ENCODE measurements at regions not wholly inside any gene's neighbourhood (a gene's known extent, or its start where the extent isn't known, plus 50 kb on each side); places are given as distances from the start of the nearest gene placed in this dataset.

GRCh38 chr5:9894571-9895301 lies 264.6 kb upstream of the TAS2R1 start:
- H3K4me3 ChIP-seq (ENCODE audit: low read depth, low read length), result no peak overlapping the region
- TF ChIP-seq CTCF (conservative IDR thresholded peaks at IDR 0.05; ENCODE audit: low read depth, low read length), result no peak
- no peak for DNase-seq (ENCODE audit: low read depth)

GRCh38 chr5:9892696-9893095 lies 262.5 kb upstream of the TAS2R1 start:
- H3K4me3 ChIP-seq (ENCODE audit: low read depth, low read length), result no peak overlapping the region
- TF ChIP-seq CTCF (conservative IDR thresholded peaks at IDR 0.05; ENCODE audit: low read depth, low read length), result no peak
- no peak for DNase-seq (ENCODE audit: low read depth)

GRCh38 chr5:9889511-9889910 lies 259.4 kb upstream of the TAS2R1 start:
- no peak overlapping the region for H3K4me3 ChIP-seq (ENCODE audit: low read depth, low read length)
- DNase-seq (ENCODE audit: low read depth), result no peak

GRCh38 chr5:9888501-9888901 lies 258.4 kb upstream of the TAS2R1 start:
- H3K4me3 ChIP-seq (ENCODE audit: low read depth, low read length), result no peak overlapping the region
- peak; percentile 71 for DNase-seq (ENCODE audit: low read depth)
- no peak for TF ChIP-seq CTCF (conservative IDR thresholded peaks at IDR 0.05; ENCODE audit: low read depth, low read length)

More at GRCh38 chr5:9889511-9889910, 259.4 kb upstream of the TAS2R1 start:
- no peak for TF ChIP-seq CTCF (conservative IDR thresholded peaks at IDR 0.05; ENCODE audit: low read depth, low read length)

- no peak for TF ChIP-seq CTCF (conservative IDR thresholded peaks at IDR 0.05; ENCODE audit: low read depth, low read length)
- DNase-seq (ENCODE audit: low read depth), result no peak
Observed at GRCh38 chr5:9885164-9885563, 255.0 kb upstream of the TAS2R1 start.

GRCh38 chr5:9878206-9878605 lies 248.1 kb upstream of the TAS2R1 start:
- no peak for TF ChIP-seq CTCF (conservative IDR thresholded peaks at IDR 0.05; ENCODE audit: low read depth, low read length)
- DNase-seq (ENCODE audit: low read depth), result no peak
- no peak overlapping the region for H3K4me3 ChIP-seq (ENCODE audit: low read depth, low read length)

More at GRCh38 chr5:9885164-9885563, 255.0 kb upstream of the TAS2R1 start:
- no peak overlapping the region for H3K4me3 ChIP-seq (ENCODE audit: low read depth, low read length)

GRCh38 chr5:9877488-9877887 lies 247.3 kb upstream of the TAS2R1 start:
- DNase-seq (ENCODE audit: low read depth), result peak; percentile 14
- H3K4me3 ChIP-seq (ENCODE audit: low read depth, low read length), result no peak overlapping the region
- no peak for TF ChIP-seq CTCF (conservative IDR thresholded peaks at IDR 0.05; ENCODE audit: low read depth, low read length)

Data from choroid plexus epithelial cell (primary cell).